Endothelial cell of umbilical vein (primary cell): ENCODE measurements at regions not wholly inside any gene's neighbourhood (a gene's known extent, or its start where the extent isn't known, plus 50 kb on each side); places are given as distances from the start of the nearest gene placed in this dataset.

Source experiments
- BruUV-seq: library from RNA; stranded (reverse); fragments of 400-500 nt; replicated peaks from 2 replicates; lab custom pipeline; 2021; lab: Mats Ljungman, UMichigan
- CTCF ChIA-PET: fragments of 300-600, 350-600 bp; sonication (Branson Sonifier 250); formaldehyde crosslinking; loops from one replicate; lab custom pipeline; 2021; ENCODE audit warnings: antibody characterized with exemption, inconsistent platforms; lab: Charles Lee
- POLR2A ChIA-PET: fragments of 300-600, 350-600 bp; sonication (Branson Sonifier 250); formaldehyde crosslinking; loops from one replicate; lab custom pipeline; 2021; ENCODE audit warnings: antibody characterized with exemption, inconsistent platforms; lab: Charles Lee
- DNase-seq: peaks from one replicate; pipeline ENCODE4 v3.0.0-alpha.2; 2011; ENCODE audit warnings: low read depth, low spot score
- FAIRE-seq: peaks from 2 replicates; lab custom pipeline; 2011; peaks lifted over from hg19 to GRCh38; lab: Jason Lieb, UNC
- H2AFZ ChIP-seq: 2 replicates; pipeline ENCODE4 v1.6.0; 2012; ENCODE audit warnings: low read depth, low read length, control low read depth, inconsistent platforms
- H3K27ac ChIP-seq: 2 replicates; pipeline ENCODE4 v1.5.1; 2011; ENCODE audit warnings: low read depth, mild to moderate bottlenecking, control low read depth, low read length, moderate library complexity; ENCODE audit not compliant: insufficient read depth
- H3K27me3 ChIP-seq, 2 experiments: 2 replicates each; pipeline versions ENCODE4 v1.6.0 to v1.6.1; 2011; ENCODE audit warnings: low read length in 2 of 2, mixed read lengths in 1 of 2; ENCODE audit not compliant: control insufficient read depth in 2 of 2, insufficient read depth in 2 of 2
- H3K36me3 ChIP-seq, 2 experiments: 2 replicates in 1 of 2; 3 replicates in 1 of 2; pipeline ENCODE4 v1.5.1; 2011; ENCODE audit warnings: low read length in 2 of 2, mild to moderate bottlenecking in 1 of 2, moderate library complexity in 1 of 2; ENCODE audit not compliant: control insufficient read depth in 2 of 2, insufficient read depth in 2 of 2; ENCODE audit errors: extremely low read depth in 1 of 2
- H3K4me1 ChIP-seq: 3 replicates; pipeline ENCODE4 v1.5.1; 2011; ENCODE audit warnings: mild to moderate bottlenecking, low read length; ENCODE audit not compliant: control insufficient read depth, insufficient read depth; ENCODE audit errors: extremely low read depth
- H3K4me2 ChIP-seq: 2 replicates; pipeline ENCODE4 v1.6.1; 2011; ENCODE audit warnings: low read length, control low read depth, mixed read lengths; ENCODE audit not compliant: insufficient read depth
- H3K4me3 ChIP-seq, 3 experiments: fragments of 200-600 bp in 1 of 3; sonication (generic), shearing (Covaris generic) in 1 of 3; replicated peaks in 1 of 3; 2 replicates each; pipeline ENCODE4 v1.5.1; 2011 to 2016; ENCODE audit warnings: control low read depth in 3 of 3, low read length in 3 of 3, mild to moderate bottlenecking in 2 of 3, inconsistent platforms in 1 of 3, low read depth in 1 of 3, moderate library complexity in 1 of 3; ENCODE audit not compliant: insufficient read depth in 1 of 3
- H3K79me2 ChIP-seq: 2 replicates; pipeline ENCODE4 v1.6.0; 2012; ENCODE audit warnings: low read length, inconsistent platforms; ENCODE audit not compliant: control insufficient read depth, insufficient read depth
- H3K9ac ChIP-seq: replicated peaks from 2 replicates; pipeline ENCODE3; 2011; ENCODE audit warnings: low read length, control low read depth; ENCODE audit not compliant: insufficient read depth; ENCODE audit errors: extremely low read depth
- H3K9me1 ChIP-seq: replicated peaks from 3 replicates; pipeline ENCODE4 v1.6.0; 2011; ENCODE audit warnings: mild to moderate bottlenecking, low read length; ENCODE audit not compliant: control insufficient read depth, insufficient read depth; ENCODE audit errors: extremely low read depth
- H3K9me3 ChIP-seq: replicated peaks from 2 replicates; pipeline ENCODE4 v1.5.1; 2012; ENCODE audit warnings: low read length, inconsistent platforms; ENCODE audit not compliant: control insufficient read depth, insufficient read depth
- H4K20me1 ChIP-seq: replicated peaks from 2 replicates; pipeline ENCODE3; 2011; ENCODE audit warnings: mild to moderate bottlenecking, low read length; ENCODE audit not compliant: control insufficient read depth, insufficient read depth; ENCODE audit errors: extremely low read depth
- GATA2 ChIP-seq: IDR thresholded peaks from 2 replicates; pipeline ENCODE4 v1.7.0; 2011; ENCODE audit warnings: low read depth, mild to moderate bottlenecking, moderate library complexity, mixed read lengths, low read length; ENCODE audit not compliant: insufficient read length, insufficient read depth
- JUN ChIP-seq: IDR thresholded peaks from 2 replicates; pipeline ENCODE4 v1.6.1; 2011; ENCODE audit warnings: borderline replicate concordance, low read depth; ENCODE audit not compliant: insufficient read length, insufficient read depth
- MYC ChIP-seq: IDR thresholded peaks from one replicate; pipeline ENCODE4 v1.6.1; 2011; ENCODE audit warnings: mild to moderate bottlenecking, low read depth, low read length
- POLR2A ChIP-seq: IDR thresholded peaks from 2 replicates; pipeline ENCODE4 v1.6.1; 2012; ENCODE audit warnings: low read depth, mild to moderate bottlenecking, control low read depth, low read length
- POLR2AphosphoS5 ChIP-seq: IDR thresholded peaks from 2 replicates; pipeline ENCODE4 v1.6.1; 2012; ENCODE audit warnings: low read depth, mild to moderate bottlenecking, control low read depth, low read length, moderate library complexity; ENCODE audit not compliant: insufficient read depth
- dilution Hi-C: fragments of 300-500 bp; cut with MboI; formaldehyde crosslinking; loops from one replicate; pipeline ENCODE4 v1.15.0; 2019; ENCODE audit warnings: low sequenced_read_pairs; ENCODE audit not compliant: extremely low pct_ligation_motif_present
- intact Hi-C: fragments of 100-400 bp; cut with micrococcal nuclease; formaldehyde crosslinking; loops from one replicate; pipeline ENCODE4 v1.10.0; 2022
- TF ChIP-seq, protein P1 (sequence below): IDR thresholded peaks from 2 replicates; pipeline ENCODE4 v1.6.1; 2011; ENCODE audit not compliant: insufficient read depth, insufficient read length
- TF ChIP-seq, protein P2 (sequence below), 2 donors: IDR thresholded peaks; 1 replicate in 1 of 2; 2 replicates in 1 of 2; pipeline ENCODE4 v1.5.1; 2011; ENCODE audit warnings: low read length in 2 of 2, mild to moderate bottlenecking in 2 of 2, moderate library complexity in 2 of 2, control low read depth in 1 of 2, inconsistent platforms in 1 of 2, low read depth in 1 of 2; ENCODE audit not compliant: insufficient read depth in 1 of 2; ENCODE audit errors: extremely low read depth in 1 of 2

GRCh38 chr4:3867403-3868100 is 101.4 kb downstream of the ADRA2C start:
- Histone ChIP-seq H3K27me3 (peaks cover 10 to 12% of the 10 kb centered on the region in 2 experiments), H3K4me3 (no peak overlapping the region), H3K27ac (no peak overlapping the region), H3K9ac (no peak overlapping the region), H3K4me2 (no peak overlapping the region), H2AFZ (no peak overlapping the region), H3K36me3 (no peaks in the 10 kb centered on the region), H4K20me1 (no peaks in the 10 kb centered on the region), H3K4me1 (no peaks in the 10 kb centered on the region), H3K9me1 (no peaks in the 10 kb centered on the region), H3K79me2 (no peaks in the 10 kb centered on the region), H3K9me3 (no peaks in the 10 kb centered on the region)
- FAIRE-seq (no peak), DNase-seq (no peak)
- intact Hi-C loops: no loop called here
- TF ChIP-seq POLR2A (no peak), POLR2AphosphoS5 (no peak), JUN (no peak), GATA2 (no peak), MYC (no peak)
- TF ChIP-seq, protein P1, sequence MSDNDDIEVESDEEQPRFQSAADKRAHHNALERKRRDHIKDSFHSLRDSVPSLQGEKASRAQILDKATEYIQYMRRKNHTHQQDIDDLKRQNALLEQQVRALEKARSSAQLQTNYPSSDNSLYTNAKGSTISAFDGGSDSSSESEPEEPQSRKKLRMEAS: no peak
- TF ChIP-seq, protein P2, sequence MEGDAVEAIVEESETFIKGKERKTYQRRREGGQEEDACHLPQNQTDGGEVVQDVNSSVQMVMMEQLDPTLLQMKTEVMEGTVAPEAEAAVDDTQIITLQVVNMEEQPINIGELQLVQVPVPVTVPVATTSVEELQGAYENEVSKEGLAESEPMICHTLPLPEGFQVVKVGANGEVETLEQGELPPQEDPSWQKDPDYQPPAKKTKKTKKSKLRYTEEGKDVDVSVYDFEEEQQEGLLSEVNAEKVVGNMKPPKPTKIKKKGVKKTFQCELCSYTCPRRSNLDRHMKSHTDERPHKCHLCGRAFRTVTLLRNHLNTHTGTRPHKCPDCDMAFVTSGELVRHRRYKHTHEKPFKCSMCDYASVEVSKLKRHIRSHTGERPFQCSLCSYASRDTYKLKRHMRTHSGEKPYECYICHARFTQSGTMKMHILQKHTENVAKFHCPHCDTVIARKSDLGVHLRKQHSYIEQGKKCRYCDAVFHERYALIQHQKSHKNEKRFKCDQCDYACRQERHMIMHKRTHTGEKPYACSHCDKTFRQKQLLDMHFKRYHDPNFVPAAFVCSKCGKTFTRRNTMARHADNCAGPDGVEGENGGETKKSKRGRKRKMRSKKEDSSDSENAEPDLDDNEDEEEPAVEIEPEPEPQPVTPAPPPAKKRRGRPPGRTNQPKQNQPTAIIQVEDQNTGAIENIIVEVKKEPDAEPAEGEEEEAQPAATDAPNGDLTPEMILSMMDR (IDR thresholded peaks at IDR 0.05; ENCODE audit: extremely low read depth in 1 of 2, insufficient read depth in 1 of 2, low read depth in 1 of 2, low read length in 2 of 2): no peak
- POLR2A ChIA-PET: no interaction called here
- CTCF ChIA-PET: interaction anchor here (1.3 kb wide), 1 partner anchor 13 kb away, joined by 3 read pairs; no protein-coding TSS in a partner anchor
- dilution Hi-C loops: no loop called here
- BruUV-seq: no TSS peak
